HEK293T (cell line): ENCODE measurements at regions not wholly inside any gene's neighbourhood (a gene's known extent, or its start where the extent isn't known, plus 50 kb on each side); places are given as distances from the start of the nearest gene placed in this dataset.

ENCODE experiments used
- ARNT ChIP-seq: fragments of 450-650 bp; IDR thresholded peaks from 2 replicates; pipeline ENCODE4 v1.6.1; 2017; ENCODE audit warnings: mild to moderate bottlenecking
- BHLHE40 ChIP-seq: fragments of 450-650 bp; IDR thresholded peaks from 2 replicates; pipeline ENCODE4 v1.6.1; 2016; ENCODE audit warnings: mild to moderate bottlenecking, moderate library complexity, borderline replicate concordance
- FOXA1 ChIP-seq: fragments of 450-650 bp; IDR thresholded peaks from 2 replicates; pipeline ENCODE4 v1.6.1; 2016; ENCODE audit warnings: mild to moderate bottlenecking
- FOXK2 ChIP-seq: fragments of 450-650 bp; IDR thresholded peaks from 2 replicates; pipeline ENCODE4 v1.6.1; 2016; ENCODE audit warnings: mild to moderate bottlenecking
- FOXM1 ChIP-seq: fragments of 450-650 bp; IDR thresholded peaks from 2 replicates; pipeline ENCODE4 v1.6.1; 2017; ENCODE audit warnings: mild to moderate bottlenecking, borderline replicate concordance
- HDGF ChIP-seq: fragments of 450-650 bp; IDR thresholded peaks from 2 replicates; pipeline ENCODE4 v1.6.1; 2017; ENCODE audit warnings: antibody characterized with exemption, borderline replicate concordance
- LEF1 ChIP-seq: fragments of 450-650 bp; IDR thresholded peaks from 2 replicates; pipeline ENCODE4 v1.6.1; 2017; ENCODE audit warnings: mild to moderate bottlenecking, borderline replicate concordance
- NFRKB ChIP-seq: fragments of 450-650 bp; IDR thresholded peaks from 2 replicates; pipeline ENCODE4 v1.6.1; 2016; ENCODE audit warnings: mild to moderate bottlenecking, moderate library complexity
- SP1 ChIP-seq: fragments of 450-650 bp; IDR thresholded peaks from 2 replicates; pipeline ENCODE4 v1.6.1; 2017
- SUZ12 ChIP-seq: fragments of 450-650 bp; IDR thresholded peaks from 2 replicates; pipeline ENCODE4 v1.6.1; 2016; ENCODE audit warnings: mild to moderate bottlenecking
- ZNF384 ChIP-seq: fragments of 450-650 bp; IDR thresholded peaks from 2 replicates; pipeline ENCODE4 v1.6.1; 2016
- TF ChIP-seq, protein P1 (sequence below): fragments of 450-650 bp; IDR thresholded peaks from 2 replicates; pipeline ENCODE4 v1.6.1; 2016

DNA sequence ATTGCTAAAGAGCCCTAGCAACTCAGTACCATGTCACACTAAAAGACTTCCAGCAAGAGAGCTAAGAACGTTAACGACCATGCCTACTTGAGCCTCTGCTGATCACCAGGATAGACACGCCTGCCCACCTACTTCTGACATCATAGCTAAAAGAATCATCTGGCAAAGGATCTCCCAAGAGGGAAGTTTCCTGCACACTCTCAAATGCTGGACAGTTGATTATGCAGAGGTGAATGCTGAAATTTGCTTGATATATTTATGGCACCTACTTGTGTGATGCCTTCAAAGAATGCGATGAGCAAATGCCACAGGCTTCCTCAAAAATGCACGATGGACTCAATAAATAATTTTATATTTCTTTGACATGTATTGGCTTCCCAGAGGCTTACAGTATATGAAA lies 113.6 kb downstream of the GALC start:
- TF ChIP-seq NFRKB (no peak), LEF1 (no peak), ARNT (no peak), FOXK2 (no peak), SP1 (no peak), FOXM1 (no peak), SUZ12 (no peak), FOXA1 (no peak), BHLHE40 (no peak), ZNF384 (no peak), HDGF (no peak)
- TF ChIP-seq, protein P1, sequence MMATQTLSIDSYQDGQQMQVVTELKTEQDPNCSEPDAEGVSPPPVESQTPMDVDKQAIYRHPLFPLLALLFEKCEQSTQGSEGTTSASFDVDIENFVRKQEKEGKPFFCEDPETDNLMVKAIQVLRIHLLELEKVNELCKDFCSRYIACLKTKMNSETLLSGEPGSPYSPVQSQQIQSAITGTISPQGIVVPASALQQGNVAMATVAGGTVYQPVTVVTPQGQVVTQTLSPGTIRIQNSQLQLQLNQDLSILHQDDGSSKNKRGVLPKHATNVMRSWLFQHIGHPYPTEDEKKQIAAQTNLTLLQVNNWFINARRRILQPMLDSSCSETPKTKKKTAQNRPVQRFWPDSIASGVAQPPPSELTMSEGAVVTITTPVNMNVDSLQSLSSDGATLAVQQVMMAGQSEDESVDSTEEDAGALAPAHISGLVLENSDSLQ, result no peak
